Mesenchymal stem cell (in vitro differentiated cells and primary cell): ENCODE measurements at regions not wholly inside any gene's neighbourhood (a gene's known extent, or its start where the extent isn't known, plus 50 kb on each side); places are given as distances from the start of the nearest gene placed in this dataset.
"Not testable (repeated sequence)": the region's sequence is repeated elsewhere in the genome, so short reads cannot be mapped to it uniquely, and the experiment has no call there.

Experiments
- DNase-seq: peaks from one replicate; pipeline ENCODE4 v3.0.0-alpha.2; 2013
- H2AFZ ChIP-seq: one replicate; pipeline ENCODE4 v1.6.1; 2013; ENCODE audit warnings: low read depth, mild to moderate bottlenecking, control low read depth, inconsistent platforms, low read length, moderate library complexity
- H2AK5ac ChIP-seq: 2 replicates; pipeline ENCODE4 v1.6.1; 2013; ENCODE audit warnings: low read length, moderate library complexity, mild to moderate bottlenecking, inconsistent platforms; ENCODE audit not compliant: severe bottlenecking
- H2BK120ac ChIP-seq: one replicate; pipeline ENCODE4 v1.6.1; 2013; ENCODE audit warnings: low read depth, mild to moderate bottlenecking, inconsistent platforms, low read length, moderate library complexity
- H2BK12ac ChIP-seq, 2 experiments: one replicate each; pipeline ENCODE4 v1.6.1; 2013; ENCODE audit warnings: inconsistent platforms in 2 of 2, low read length in 2 of 2, mild to moderate bottlenecking in 2 of 2, moderate library complexity in 2 of 2, control low read depth in 1 of 2
- H2BK15ac ChIP-seq: one replicate; pipeline ENCODE4 v1.6.1; 2013; ENCODE audit warnings: mild to moderate bottlenecking, low read depth, inconsistent platforms; ENCODE audit not compliant: poor library complexity, severe bottlenecking
- H2BK5ac ChIP-seq: 2 replicates; pipeline ENCODE4 v1.6.1; 2013; ENCODE audit warnings: low read depth, mild to moderate bottlenecking, low read length, control low read depth, inconsistent platforms; ENCODE audit not compliant: poor library complexity, severe bottlenecking
- H3K14ac ChIP-seq, 2 experiments: one replicate each; pipeline ENCODE4 v1.6.1; 2013; ENCODE audit warnings: inconsistent platforms in 2 of 2, low read length in 2 of 2, control low read depth in 1 of 2, mild to moderate bottlenecking in 1 of 2, moderate library complexity in 1 of 2
- H3K18ac ChIP-seq, 2 experiments: one replicate each; pipeline ENCODE4 v1.6.1; 2013; ENCODE audit warnings: inconsistent platforms in 2 of 2, low read length in 2 of 2, control low read depth in 1 of 2, low read depth in 1 of 2, mild to moderate bottlenecking in 1 of 2
- H3K23ac ChIP-seq, 2 experiments: one replicate each; pipeline ENCODE4 v1.6.1; 2013; ENCODE audit warnings: inconsistent platforms in 2 of 2, low read length in 2 of 2, mild to moderate bottlenecking in 2 of 2, moderate library complexity in 2 of 2, control low read depth in 1 of 2
- H3K27ac ChIP-seq: 2 replicates; pipeline ENCODE4 v1.5.1; 2013; ENCODE audit warnings: mild to moderate bottlenecking, moderate library complexity, low read length, control low read depth, inconsistent platforms; ENCODE audit not compliant: poor library complexity, severe bottlenecking
- H3K27me3 ChIP-seq, 2 experiments: 2 replicates each; pipeline versions ENCODE4 v1.6.1 to v1.7.0; 2013; ENCODE audit warnings: low read length in 2 of 2, mild to moderate bottlenecking in 2 of 2, moderate library complexity in 2 of 2, control low read depth in 1 of 2, inconsistent platforms in 1 of 2; ENCODE audit not compliant: control insufficient read depth in 1 of 2, insufficient read depth in 1 of 2
- H3K36me3 ChIP-seq, 2 experiments: 2 replicates each; pipeline versions ENCODE4 v1.6.1 to v1.7.0; 2013; ENCODE audit warnings: low read length in 2 of 2, control low read depth in 1 of 2, inconsistent platforms in 1 of 2, low read depth in 1 of 2, mild to moderate bottlenecking in 1 of 2; ENCODE audit not compliant: insufficient read depth in 2 of 2, control insufficient read depth in 1 of 2
- H3K4ac ChIP-seq, 2 experiments: one replicate each; pipeline ENCODE4 v1.6.1; 2013; ENCODE audit warnings: inconsistent platforms in 2 of 2, low read length in 2 of 2, mild to moderate bottlenecking in 2 of 2, moderate library complexity in 2 of 2, control low read depth in 1 of 2, low read depth in 1 of 2
- H3K4me1 ChIP-seq: 2 replicates; pipeline ENCODE4 v1.6.1; 2013; ENCODE audit warnings: low read depth, low read length, control low read depth; ENCODE audit not compliant: control insufficient read depth, insufficient read depth
- H3K4me2 ChIP-seq: 2 replicates; pipeline ENCODE4 v1.6.1; 2013; ENCODE audit warnings: low read length, mild to moderate bottlenecking, inconsistent platforms; ENCODE audit not compliant: poor library complexity, severe bottlenecking
- H3K4me3 ChIP-seq, 2 experiments: 2 replicates each; pipeline versions ENCODE4 v1.5.1 to v1.7.0; 2013; ENCODE audit warnings: low read length in 2 of 2, mild to moderate bottlenecking in 2 of 2, control low read depth in 1 of 2, low read depth in 1 of 2; ENCODE audit not compliant: insufficient read depth in 1 of 2
- H3K79me1 ChIP-seq: replicated peaks from 2 replicates; pipeline ENCODE4 v1.6.1; 2013; ENCODE audit warnings: mild to moderate bottlenecking, control low read depth, low read length, inconsistent platforms; ENCODE audit not compliant: poor library complexity, severe bottlenecking
- H3K9ac ChIP-seq: 2 replicates; pipeline ENCODE4 v1.7.0; 2013; ENCODE audit warnings: mild to moderate bottlenecking, low read length, moderate library complexity
- H3K9me3 ChIP-seq: 2 replicates; pipeline ENCODE4 v1.7.0; 2013; ENCODE audit warnings: mild to moderate bottlenecking, low read length; ENCODE audit not compliant: control insufficient read depth
- H4K8ac ChIP-seq: one replicate; pipeline ENCODE4 v1.6.1; 2013; ENCODE audit warnings: inconsistent platforms, mild to moderate bottlenecking, low read length, moderate library complexity
- H4K91ac ChIP-seq: one replicate; pipeline ENCODE4 v1.6.1; 2013; ENCODE audit warnings: mild to moderate bottlenecking, low read length, inconsistent platforms
- WGBS: methylation state at CpG from one replicate; pipeline ENCODE4 v1.1.7; 2013; ENCODE audit warnings: mixed read lengths; 5-methylcytosine and 5-hydroxymethylcytosine counted together

DNA sequence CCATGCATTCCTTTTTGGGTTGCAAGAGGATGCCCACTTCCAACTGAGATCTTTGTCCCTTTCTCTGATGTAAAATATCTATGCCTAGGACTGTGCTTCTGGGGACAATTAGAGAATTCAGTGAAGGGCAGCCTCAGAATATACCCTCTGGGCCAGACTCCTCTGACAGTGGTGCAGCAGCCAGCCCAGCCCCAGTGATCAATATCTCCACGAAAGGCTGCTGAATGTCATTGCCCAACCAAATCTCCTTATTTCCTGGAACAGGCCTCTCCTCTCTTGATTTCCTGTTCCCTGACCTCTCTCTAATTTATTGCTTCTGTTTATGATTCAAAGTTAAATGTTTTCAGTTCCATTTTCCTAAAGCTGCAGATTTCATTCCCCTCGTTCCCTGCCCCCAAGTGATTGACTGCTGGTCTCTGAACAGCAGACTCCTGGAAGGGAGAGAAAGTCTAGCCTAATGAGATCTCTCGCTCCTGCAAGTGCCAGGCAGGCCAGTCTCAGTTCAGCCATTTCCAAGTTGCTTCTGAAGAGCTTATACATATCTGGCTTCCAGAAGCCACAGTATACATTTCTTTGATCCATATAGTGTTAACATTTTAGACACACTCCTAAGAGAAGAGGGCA lies 104.4 kb upstream of the SALL1 start:
- Histone ChIP-seq H3K9me3 (no peaks in the 10 kb centered on the region), H3K27me3 (no peaks in the 10 kb centered on the region)
- 58% methylated on average over 3 of the region's 3 CpGs for WGBS

DNA sequence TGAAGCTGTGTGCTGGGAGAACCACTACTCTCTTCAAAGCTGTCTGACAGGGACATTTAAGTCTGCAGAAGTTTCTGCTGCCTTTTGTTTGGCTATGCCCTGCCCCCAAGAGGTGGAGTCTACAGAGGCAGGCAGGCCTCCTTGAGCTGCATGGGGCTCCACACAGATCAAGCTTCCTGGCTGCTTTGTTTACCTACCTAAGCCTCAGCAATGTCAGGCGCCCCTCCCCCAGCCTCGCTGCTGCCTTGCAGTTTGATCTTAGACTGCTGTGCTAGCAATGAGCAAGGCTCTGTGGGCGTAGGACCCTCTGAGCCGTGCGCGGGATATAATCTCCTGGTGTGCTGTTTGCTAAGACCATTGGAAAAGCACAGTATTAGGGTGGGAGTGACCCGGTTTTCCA lies 103.3 kb upstream of the SALL1 start:
- H2BK120ac ChIP-seq, H2BK15ac ChIP-seq, H3K18ac ChIP-seq, H3K4me1 ChIP-seq, H4K8ac ChIP-seq, H3K27ac ChIP-seq, H3K9ac ChIP-seq, H3K36me3 ChIP-seq, H3K4me2 ChIP-seq, H3K9me3 ChIP-seq, H2BK5ac ChIP-seq, H3K79me1 ChIP-seq, H2AK5ac ChIP-seq, H3K4me3 ChIP-seq, H2BK12ac ChIP-seq, H3K4ac ChIP-seq, H3K14ac ChIP-seq, H4K91ac ChIP-seq, DNase-seq, H3K27me3 ChIP-seq, H2AFZ ChIP-seq, H3K23ac ChIP-seq: not testable (repeated sequence)
- WGBS, result 93% methylated on average over 7 of the region's 7 CpGs

More for the DNA sequence above, 104.4 kb upstream of the SALL1 start:
- no peak overlapping the region for H2BK120ac ChIP-seq
- H3K79me1 ChIP-seq, result no peaks in the 10 kb centered on the region
- H4K91ac ChIP-seq, result no peak overlapping the region
- DNase-seq, result no peak
- H3K18ac ChIP-seq, result no peak overlapping the region
- no peak overlapping the region for H3K4ac ChIP-seq
- H2AK5ac ChIP-seq, result no peak overlapping the region
- H2BK12ac ChIP-seq, result no peak overlapping the region
- no peak overlapping the region for H3K27ac ChIP-seq
- H3K23ac ChIP-seq, result no peak overlapping the region
- H3K4me2 ChIP-seq, result no peak overlapping the region
- H3K4me1 ChIP-seq, result no peaks in the 10 kb centered on the region
- no peak overlapping the region for H4K8ac ChIP-seq
- H3K14ac ChIP-seq, result no peak overlapping the region
- no peak overlapping the region for H2AFZ ChIP-seq
- H3K4me3 ChIP-seq, result no peak overlapping the region
- no peaks in the 10 kb centered on the region for H3K36me3 ChIP-seq
- H2BK15ac ChIP-seq, result no peak overlapping the region
- H2BK5ac ChIP-seq, result no peak overlapping the region
- no peak overlapping the region for H3K9ac ChIP-seq

DNA sequence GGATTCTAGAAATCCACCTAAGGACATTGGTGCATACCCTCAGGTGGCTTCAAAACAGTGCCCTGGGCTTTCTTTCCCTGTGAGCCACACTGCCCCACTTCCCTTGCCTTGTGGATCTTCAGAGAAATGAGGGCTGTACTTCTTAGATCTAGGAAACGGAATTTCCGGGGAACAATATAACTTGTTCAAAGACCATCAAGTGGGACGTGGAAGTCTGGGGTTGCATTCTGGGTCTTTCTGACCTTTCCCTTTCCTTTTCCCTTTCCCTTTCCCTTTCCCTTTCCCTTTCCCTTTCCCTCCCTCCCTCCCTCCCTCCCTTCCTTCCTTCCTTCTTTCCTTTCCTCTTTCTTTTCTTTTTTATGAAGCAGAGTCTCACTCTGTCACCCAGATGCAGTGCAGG lies 97.1 kb upstream of the SALL1 start:
- Histone ChIP-seq H2BK15ac (no peak overlapping the region), H3K4me1 (no peaks in the 10 kb centered on the region), H4K8ac (no peak overlapping the region), H2BK12ac (no peak overlapping the region), H2AK5ac (no peak overlapping the region), H4K91ac (no peak overlapping the region), H3K4me3 (no peak overlapping the region), H3K36me3 (no peaks in the 10 kb centered on the region), H2BK5ac (no peak overlapping the region), H2AFZ (no peak overlapping the region), H3K27ac (no peak overlapping the region), H3K23ac (no peak overlapping the region), H3K14ac (no peak overlapping the region), H3K4me2 (no peak overlapping the region), H3K27me3 (no peaks in the 10 kb centered on the region), H3K79me1 (no peaks in the 10 kb centered on the region), H3K9ac (no peak overlapping the region), H3K4ac (no peak overlapping the region), H3K9me3 (no peaks in the 10 kb centered on the region), H3K18ac (no peak overlapping the region), H2BK120ac (no peak overlapping the region)
- DNase-seq, result no peak
- 83% methylated on average over 3 of the region's 3 CpGs for WGBS

DNA sequence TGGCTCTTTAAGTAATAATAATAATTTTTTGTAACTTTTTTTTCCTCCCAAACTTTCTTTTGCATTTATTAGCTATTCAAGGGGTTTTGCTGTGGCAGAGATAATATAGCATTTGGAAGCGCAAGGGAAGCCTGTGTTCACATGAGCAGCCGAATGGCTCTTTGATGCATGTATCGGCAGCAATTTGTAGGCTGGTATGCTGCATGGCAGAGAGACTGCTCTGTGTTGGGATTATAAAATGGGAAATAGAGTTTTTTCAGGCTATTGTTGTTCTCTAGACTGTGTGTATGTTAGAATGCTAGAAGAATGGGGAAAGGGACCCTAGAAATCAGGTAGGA lies 94.6 kb upstream of the SALL1 start:
- H3K79me1 ChIP-seq, result no peaks in the 10 kb centered on the region
- no peak overlapping the region for H2BK5ac ChIP-seq
- H3K4me3 ChIP-seq, result no peak overlapping the region
- H2AK5ac ChIP-seq, result no peak overlapping the region
- H3K27ac ChIP-seq, result no peak overlapping the region
- no peaks in the 10 kb centered on the region for H3K4me1 ChIP-seq
- H3K36me3 ChIP-seq, result no peaks in the 10 kb centered on the region
- no peak overlapping the region for H3K18ac ChIP-seq
- no peak overlapping the region for H3K4me2 ChIP-seq
- no peak overlapping the region for H2AFZ ChIP-seq
- no peak overlapping the region for H3K9ac ChIP-seq
- no peak overlapping the region for H2BK15ac ChIP-seq
- H3K9me3 ChIP-seq, result no peaks in the 10 kb centered on the region
- no peak overlapping the region for H2BK120ac ChIP-seq
- H3K4ac ChIP-seq, result no peak overlapping the region
- H4K8ac ChIP-seq, result no peak overlapping the region
- DNase-seq, result no peak
- H3K27me3 ChIP-seq, result peaks cover 10 to 16% of the 10 kb centered on the region in 2 experiments
- 78% methylated on average over 3 of the region's 3 CpGs for WGBS
- no peak overlapping the region for H2BK12ac ChIP-seq
- H4K91ac ChIP-seq, result no peak overlapping the region
- no peak overlapping the region for H3K23ac ChIP-seq
- H3K14ac ChIP-seq, result no peak overlapping the region
